GM23248 (cell line): ENCODE measurements at regions not wholly inside any gene's neighbourhood (a gene's known extent, or its start where the extent isn't known, plus 50 kb on each side); places are given as distances from the start of the nearest gene placed in this dataset.

Experiments used
- DNase-seq: peaks from one replicate; pipeline ENCODE4 v3.0.0-alpha.2; 2015
- H2AFZ ChIP-seq: fragments of 200-600 bp; sonication (generic); 2 replicates; pipeline ENCODE4 v1.6.1; 2016; ENCODE audit warnings: antibody characterized with exemption
- H3F3A ChIP-seq: fragments of 200-600 bp; sonication (generic); 2 replicates; pipeline ENCODE4 v1.6.1; 2016; ENCODE audit warnings: mild to moderate bottlenecking, antibody characterized with exemption, mixed run types; ENCODE audit not compliant: insufficient read depth
- H3K27ac ChIP-seq: fragments of 200-600 bp; sonication (generic); 2 replicates; pipeline ENCODE4 v1.5.1; 2016; ENCODE audit warnings: mild to moderate bottlenecking
- H3K27me3 ChIP-seq: fragments of 200-600 bp; sonication (generic); replicated peaks from 2 replicates; pipeline ENCODE4 v1.6.1; 2016; ENCODE audit warnings: mild to moderate bottlenecking; ENCODE audit not compliant: insufficient read depth
- H3K36me3 ChIP-seq: fragments of 200-600 bp; sonication (generic); 2 replicates; pipeline ENCODE4 v1.6.1; 2016; ENCODE audit warnings: low read depth, mild to moderate bottlenecking
- H3K4me1 ChIP-seq: fragments of 200-600 bp; sonication (generic); 2 replicates; pipeline ENCODE4 v1.6.1; 2016; ENCODE audit warnings: mild to moderate bottlenecking; ENCODE audit not compliant: insufficient read depth
- H3K4me2 ChIP-seq: fragments of 200-600 bp; sonication (generic); one replicate; pipeline ENCODE4 v1.6.1; 2016; ENCODE audit warnings: mild to moderate bottlenecking; ENCODE audit not compliant: unreplicated experiment
- H3K4me3 ChIP-seq: fragments of 200-600 bp; sonication (generic); 2 replicates; pipeline ENCODE4 v1.5.1; 2016; ENCODE audit warnings: mild to moderate bottlenecking
- H3K79me2 ChIP-seq: fragments of 200-600 bp; sonication (generic); 2 replicates; pipeline ENCODE4 v1.6.1; 2016; ENCODE audit warnings: mild to moderate bottlenecking; ENCODE audit not compliant: insufficient read depth
- H3K9ac ChIP-seq: fragments of 200-600 bp; sonication (generic); 2 replicates; pipeline ENCODE4 v1.6.1; 2016; ENCODE audit warnings: mild to moderate bottlenecking
- H3K9me2 ChIP-seq: fragments of 200-600 bp; sonication (generic); 2 replicates; pipeline ENCODE4 v1.6.1; 2016; ENCODE audit warnings: mixed run types, mild to moderate bottlenecking, moderate library complexity; ENCODE audit not compliant: insufficient read depth
- H3K9me3 ChIP-seq: fragments of 200-600 bp; sonication (generic); one replicate; pipeline ENCODE4 v1.6.1; 2017; ENCODE audit warnings: low read depth
- H4K20me1 ChIP-seq: fragments of 200-600 bp; sonication (generic); 2 replicates; pipeline ENCODE4 v1.6.0; 2016; ENCODE audit not compliant: insufficient read depth
- EZH2 ChIP-seq: fragments of 200-600 bp; sonication (generic); IDR thresholded peaks from 2 replicates; pipeline ENCODE4 v1.6.1; 2018; ENCODE audit warnings: antibody characterized with exemption, mild to moderate bottlenecking; ENCODE audit not compliant: insufficient read depth, poor library complexity, severe bottlenecking
- EZH2phosphoT487 ChIP-seq: fragments of 200-600 bp; sonication (generic); IDR thresholded peaks from 2 replicates; pipeline ENCODE4 v1.6.1; 2018; ENCODE audit warnings: antibody characterized with exemption, moderate library complexity, mild to moderate bottlenecking, low read depth; ENCODE audit not compliant: insufficient read depth
- WGBS, 2 experiments: methylation state at CpG; one replicate each; pipeline ENCODE4 v1.1.6; 2015 to 2017; ENCODE audit warnings: low lambda C conversion rate in 2 of 2, low coverage in 1 of 2; ENCODE audit errors: missing lambda C conversion rate in 2 of 2; 5-methylcytosine and 5-hydroxymethylcytosine counted together
- in situ Hi-C: fragments of 300-500 bp; cut with MboI; formaldehyde crosslinking; loops from 2 replicates; pipeline ENCODE4 v1.15.0; 2020

DNA sequence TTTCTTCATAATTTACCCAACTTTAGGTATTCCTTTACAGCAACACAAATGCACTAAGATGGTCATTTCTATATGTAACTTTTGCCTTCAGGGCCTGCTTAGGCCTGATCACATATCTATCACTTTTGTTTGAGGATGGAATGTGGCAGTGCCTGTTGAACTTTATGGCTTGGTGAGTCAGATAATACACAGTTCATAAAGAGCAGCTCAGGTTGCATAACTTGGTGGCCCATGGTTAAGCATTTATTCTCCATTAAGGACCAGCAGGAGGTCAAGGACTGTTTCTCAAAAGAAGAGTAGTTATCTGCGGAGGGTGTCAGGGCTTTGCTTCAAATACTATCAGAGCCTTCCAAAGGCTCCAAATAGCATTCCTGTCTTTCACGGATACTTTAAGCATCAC, 124.1 kb upstream of the PDHA2 start:
- no peaks in the 10 kb centered on the region for H3K9me2 ChIP-seq
- no peak overlapping the region for H3K27ac ChIP-seq
- no peak overlapping the region for H3K9ac ChIP-seq
- no peaks in the 10 kb centered on the region for H3K9me3 ChIP-seq
- no peak overlapping the region for H2AFZ ChIP-seq
- H3K36me3 ChIP-seq, result no peaks in the 10 kb centered on the region
- no peak overlapping the region for H3K4me3 ChIP-seq
- no peaks in the 10 kb centered on the region for H3F3A ChIP-seq
- no peak for DNase-seq
- no peaks in the 10 kb centered on the region for H4K20me1 ChIP-seq
- no peak overlapping the region for H3K4me2 ChIP-seq
- no peak for TF ChIP-seq EZH2
- TF ChIP-seq EZH2phosphoT487, result no peak
- no peaks in the 10 kb centered on the region for H3K4me1 ChIP-seq
- no peaks in the 10 kb centered on the region for H3K27me3 ChIP-seq
- no peaks in the 10 kb centered on the region for H3K79me2 ChIP-seq
- WGBS, 2 experiments, result 31 to 36% methylated on average over 2 of the region's 2 CpGs
- in situ Hi-C loops, result loop anchor here (25.0 kb wide), 1 partner anchor 96 kb away; no protein-coding TSS in a partner anchor

DNA sequence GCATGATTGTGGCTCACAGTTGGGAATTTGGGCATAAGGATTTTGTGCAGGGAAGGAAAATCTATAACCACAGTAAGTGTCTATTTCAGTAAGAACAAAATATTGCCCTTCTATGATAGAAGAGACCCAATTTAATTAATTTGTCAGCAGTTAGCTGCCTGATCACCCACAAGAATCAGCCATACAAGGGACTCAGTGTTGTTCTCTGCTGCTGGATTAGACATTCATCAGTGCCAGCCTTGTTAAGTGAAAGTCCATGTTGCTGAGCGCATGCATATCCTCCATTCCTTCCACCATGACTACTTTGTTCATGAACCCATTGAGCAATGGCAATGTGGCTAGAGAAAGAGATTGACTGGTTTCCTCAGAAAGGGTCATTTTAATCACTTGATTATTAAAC, 125.3 kb upstream of the PDHA2 start:
- Histone ChIP-seq H3K27me3 (no peaks in the 10 kb centered on the region), H3K4me2 (no peak overlapping the region), H3F3A (no peaks in the 10 kb centered on the region), H3K9me3 (no peaks in the 10 kb centered on the region), H3K27ac (no peak overlapping the region), H4K20me1 (no peaks in the 10 kb centered on the region), H3K9ac (no peak overlapping the region), H2AFZ (no peak overlapping the region), H3K9me2 (no peaks in the 10 kb centered on the region), H3K36me3 (no peaks in the 10 kb centered on the region), H3K4me3 (no peak overlapping the region), H3K79me2 (no peaks in the 10 kb centered on the region), H3K4me1 (no peaks in the 10 kb centered on the region)
- TF ChIP-seq EZH2, result no peak
- no peak for TF ChIP-seq EZH2phosphoT487
- in situ Hi-C loops, result loop anchor here (25.0 kb wide), 1 partner anchor 98 kb away; no protein-coding TSS in a partner anchor
- WGBS, 2 experiments, result 36 to 50% methylated on average over 1 of the region's 1 CpG
- no peak for DNase-seq

DNA sequence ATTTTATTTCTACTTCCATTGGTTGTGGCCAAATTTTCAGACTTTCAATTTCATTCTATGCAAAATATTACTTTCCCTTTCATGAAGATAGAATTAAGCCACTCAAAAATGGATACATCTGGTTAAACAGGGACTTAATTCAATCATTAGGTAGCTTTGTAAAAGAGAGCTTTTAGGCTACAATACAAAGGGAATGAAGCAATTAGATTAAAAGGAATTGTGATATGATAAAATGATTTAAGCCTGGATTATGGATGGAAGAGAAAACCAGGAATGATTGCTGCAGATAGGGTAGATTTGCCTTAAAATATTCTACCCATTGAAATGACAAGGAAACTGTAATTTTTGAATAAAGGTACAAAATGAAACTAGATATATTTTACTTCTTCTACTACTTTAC, 134.6 kb upstream of the PDHA2 start:
- H3K4me2 ChIP-seq, result no peak overlapping the region
- no peaks in the 10 kb centered on the region for H3K27me3 ChIP-seq
- in situ Hi-C loops, result loop anchor here (25.0 kb wide), 1 partner anchor 107 kb away; no protein-coding TSS in a partner anchor
- H3K36me3 ChIP-seq, result no peaks in the 10 kb centered on the region
- H2AFZ ChIP-seq, result no peak overlapping the region
- no peaks in the 10 kb centered on the region for H3F3A ChIP-seq
- H3K79me2 ChIP-seq, result no peaks in the 10 kb centered on the region
- no peak overlapping the region for H3K27ac ChIP-seq
- no peaks in the 10 kb centered on the region for H3K9me3 ChIP-seq
- no peak for DNase-seq
- no peaks in the 10 kb centered on the region for H3K9me2 ChIP-seq
- H3K4me1 ChIP-seq, result no peaks in the 10 kb centered on the region
- H3K4me3 ChIP-seq, result no peak overlapping the region
- TF ChIP-seq EZH2, result no peak
- no peak for TF ChIP-seq EZH2phosphoT487
- no peaks in the 10 kb centered on the region for H4K20me1 ChIP-seq
- H3K9ac ChIP-seq, result no peak overlapping the region

GRCh38 chr4:95701500-95702170, 138.3 kb upstream of the PDHA2 start:
- H3K9ac ChIP-seq, result no peak overlapping the region
- peaks cover 2% of the 10 kb centered on the region for H3K9me3 ChIP-seq
- H3K79me2 ChIP-seq, result no peaks in the 10 kb centered on the region
- 19 to 21% methylated on average over 5 of the region's 5 CpGs for WGBS, 2 experiments
- no peaks in the 10 kb centered on the region for H4K20me1 ChIP-seq
- no peak overlapping the region for H3K4me3 ChIP-seq
- no peaks in the 10 kb centered on the region for H3F3A ChIP-seq
- TF ChIP-seq EZH2phosphoT487 (no peak), EZH2 (no peak)
- in situ Hi-C loops, result loop anchor here (25.0 kb wide), 1 partner anchor 111 kb away; no protein-coding TSS in a partner anchor
- no peak overlapping the region for H2AFZ ChIP-seq
- no peaks in the 10 kb centered on the region for H3K4me1 ChIP-seq
- H3K4me2 ChIP-seq, result no peak overlapping the region
- no peaks in the 10 kb centered on the region for H3K27me3 ChIP-seq
- H3K36me3 ChIP-seq, result no peaks in the 10 kb centered on the region
- H3K9me2 ChIP-seq, result no peaks in the 10 kb centered on the region
- no peak overlapping the region for H3K27ac ChIP-seq
- DNase-seq, result no peak
